ENCODE measurements at regions not wholly inside any gene's neighbourhood (a gene's known extent, or its start where the extent isn't known, plus 50 kb on each side); places are given as distances from the start of the nearest gene placed in this dataset.

DNA sequence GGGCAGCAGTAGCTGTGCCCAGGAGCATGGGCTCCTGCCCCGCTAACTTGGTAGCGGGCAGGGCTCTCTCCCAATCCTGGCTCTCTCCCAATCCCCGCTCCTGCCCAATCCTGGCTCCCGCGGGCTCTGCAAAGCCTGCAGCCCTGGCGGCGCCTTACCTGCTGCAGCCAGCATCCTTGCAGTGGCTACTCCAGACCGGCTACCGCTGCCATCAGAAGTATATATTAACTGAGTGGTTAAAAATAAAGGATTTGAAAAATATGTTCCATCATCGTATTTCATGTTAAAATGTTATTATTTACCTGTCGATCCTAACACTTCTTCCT, 698.2 kb downstream of the SLITRK1 start:
- CTCF ChIA-PET: no interaction called here
- 67% methylated on average over 8 of the region's 11 CpGs for WGBS (ENCODE audit: missing lambda C conversion rate)
- H3K27ac ChIP-seq: no peak overlapping the region
- no peaks in the 10 kb centered on the region for H3K9me3 ChIP-seq
- no peaks in the 10 kb centered on the region for H3K4me1 ChIP-seq
- DNase-seq (ENCODE audit: low read depth in 1 of 2, low spot score in 1 of 2) (no peak), ATAC-seq (no peak), FAIRE-seq (no peak)
- no peak overlapping the region for H3K4me2 ChIP-seq
- POLR2A ChIA-PET: no interaction called here
- H3K4me3 ChIP-seq: no peak overlapping the region
- TF ChIP-seq FOXS1 (CRISPR knock-in tag; IDR thresholded peaks at IDR 0.05) (no peak), SMC3 (IDR thresholded peaks at IDR 0.05) (no peak), CHD4 (IDR thresholded peaks at IDR 0.05; ENCODE audit: borderline replicate concordance) (no peak), ZSCAN20 (CRISPR knock-in tag; IDR thresholded peaks at IDR 0.05) (no peak), MAZ (IDR thresholded peaks at IDR 0.05; ENCODE audit: borderline replicate concordance, low read depth, low read length) (no peak), EHF (CRISPR knock-in tag; IDR thresholded peaks at IDR 0.05) (no peak), JUNB (IDR thresholded peaks at IDR 0.05) (no peak), HOXB5 (CRISPR knock-in tag; IDR thresholded peaks at IDR 0.05) (no peak), HOXA7 (CRISPR knock-in tag; IDR thresholded peaks at IDR 0.05) (no peak), CHD2 (IDR thresholded peaks at IDR 0.05; ENCODE audit: low read length, partially characterized antibody) (no peak)
- TF ChIP-seq, protein P1, sequence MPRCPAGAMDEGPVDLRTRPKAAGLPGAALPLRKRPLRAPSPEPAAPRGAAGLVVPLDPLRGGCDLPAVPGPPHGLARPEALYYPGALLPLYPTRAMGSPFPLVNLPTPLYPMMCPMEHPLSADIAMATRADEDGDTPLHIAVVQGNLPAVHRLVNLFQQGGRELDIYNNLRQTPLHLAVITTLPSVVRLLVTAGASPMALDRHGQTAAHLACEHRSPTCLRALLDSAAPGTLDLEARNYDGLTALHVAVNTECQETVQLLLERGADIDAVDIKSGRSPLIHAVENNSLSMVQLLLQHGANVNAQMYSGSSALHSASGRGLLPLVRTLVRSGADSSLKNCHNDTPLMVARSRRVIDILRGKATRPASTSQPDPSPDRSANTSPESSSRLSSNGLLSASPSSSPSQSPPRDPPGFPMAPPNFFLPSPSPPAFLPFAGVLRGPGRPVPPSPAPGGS (IDR thresholded peaks at IDR 0.05): no peak
- TF ChIP-seq, protein P2, sequence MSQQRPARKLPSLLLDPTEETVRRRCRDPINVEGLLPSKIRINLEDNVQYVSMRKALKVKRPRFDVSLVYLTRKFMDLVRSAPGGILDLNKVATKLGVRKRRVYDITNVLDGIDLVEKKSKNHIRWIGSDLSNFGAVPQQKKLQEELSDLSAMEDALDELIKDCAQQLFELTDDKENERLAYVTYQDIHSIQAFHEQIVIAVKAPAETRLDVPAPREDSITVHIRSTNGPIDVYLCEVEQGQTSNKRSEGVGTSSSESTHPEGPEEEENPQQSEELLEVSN (IDR thresholded peaks at IDR 0.05; ENCODE audit: borderline replicate concordance, low read depth): no peak

DNA sequence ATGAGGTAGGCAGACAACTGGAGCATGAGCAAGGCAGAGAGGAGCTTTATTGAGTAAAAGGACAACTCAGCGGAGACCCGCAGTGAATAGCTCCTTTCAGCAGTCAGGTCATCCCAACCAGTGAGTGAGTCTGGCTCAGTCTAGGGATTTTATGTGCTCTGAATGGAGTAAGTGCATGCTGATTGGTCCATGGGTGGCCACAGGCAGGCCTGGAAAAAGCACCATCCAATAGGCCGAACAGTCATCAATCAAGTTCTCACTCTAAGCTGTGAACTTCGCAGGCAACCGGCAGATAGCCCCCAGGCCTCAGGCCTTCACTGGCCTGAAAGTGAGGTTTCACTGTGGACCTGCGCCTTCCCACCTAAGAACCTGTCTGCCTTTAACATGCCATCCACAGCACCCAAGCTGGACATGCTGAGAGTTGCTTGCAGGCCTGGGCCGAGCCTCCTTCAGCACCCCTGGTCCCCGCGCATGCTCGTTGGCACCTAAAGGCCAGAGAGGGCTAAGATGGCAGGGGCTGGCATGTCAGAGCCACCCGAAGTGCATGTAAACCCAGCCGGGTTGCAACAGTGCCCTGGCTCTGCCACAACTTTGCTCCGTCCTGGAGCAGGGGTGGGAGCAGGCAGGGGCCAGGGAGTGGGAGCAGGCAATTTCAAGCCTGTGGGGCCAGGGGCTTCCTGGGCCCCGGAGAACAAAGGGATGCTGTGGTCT, 698.7 kb downstream of the SLITRK1 start:
- CTCF ChIA-PET: no interaction called here
- DNase-seq (ENCODE audit: low read depth in 1 of 2, low spot score in 1 of 2): no peak
- H3K4me2 ChIP-seq: no peak overlapping the region
- H3K9me3 ChIP-seq: no peaks in the 10 kb centered on the region
- TF ChIP-seq MAZ (IDR thresholded peaks at IDR 0.05; ENCODE audit: borderline replicate concordance, low read depth, low read length): no peak
- TF ChIP-seq HEYL (CRISPR knock-in tag; IDR thresholded peaks at IDR 0.05): no peak
- TF ChIP-seq, protein P2 (IDR thresholded peaks at IDR 0.05; ENCODE audit: borderline replicate concordance, low read depth): no peak
- no peak for TF ChIP-seq POLR2A (IDR thresholded peaks at IDR 0.05; ENCODE audit: low read length)
- TF ChIP-seq MYC (IDR thresholded peaks at IDR 0.05; ENCODE audit: borderline replicate concordance, low read length): no peak
- TF ChIP-seq CEBPB (IDR thresholded peaks at IDR 0.05): no peak
- no peak for TF ChIP-seq NR3C1 (IDR thresholded peaks at IDR 0.05)
- no peak for FAIRE-seq
- POLR2A ChIA-PET: no interaction called here
- no peak overlapping the region for H3K4me3 ChIP-seq
- no peaks in the 10 kb centered on the region for H3K4me1 ChIP-seq
- H3K27ac ChIP-seq: no peak overlapping the region
- WGBS (ENCODE audit: missing lambda C conversion rate): 77% methylated on average over 3 of the region's 14 CpGs
- no peak for ATAC-seq

DNA sequence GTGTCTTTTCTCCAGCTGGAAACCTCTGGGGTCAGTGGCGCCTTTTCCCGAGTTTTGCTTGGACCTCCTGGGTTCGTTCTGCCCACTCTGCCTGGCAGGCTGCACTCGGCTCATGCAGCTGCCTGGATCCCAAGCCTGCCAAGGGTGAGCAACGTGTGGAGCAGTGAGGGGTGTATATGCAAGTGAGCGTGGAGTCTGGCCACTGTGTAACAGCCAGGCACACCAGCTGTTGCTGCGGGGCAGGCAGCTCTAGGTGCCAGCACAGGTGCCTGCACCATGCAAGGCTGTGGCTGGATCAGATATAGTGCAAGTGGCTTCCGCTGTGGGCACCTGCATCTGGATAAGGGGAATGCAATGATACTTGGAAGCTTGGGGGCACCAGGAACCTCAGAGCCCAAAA, 699.4 kb downstream of the SLITRK1 start:
- WGBS (ENCODE audit: missing lambda C conversion rate): 27% methylated on average over 8 of the region's 8 CpGs
- POLR2A ChIA-PET: no interaction called here
- Histone ChIP-seq H3K4me2 (no peak overlapping the region), H3K4me1 (no peaks in the 10 kb centered on the region), H3K4me3 (no peak overlapping the region), H3K27ac (no peak overlapping the region), H3K9me3 (no peaks in the 10 kb centered on the region)
- CTCF ChIA-PET: no interaction called here
- FAIRE-seq (no peak), ATAC-seq (no peak), DNase-seq (ENCODE audit: low read depth in 1 of 2, low spot score in 1 of 2) (no peak)
- TF ChIP-seq CEBPB (IDR thresholded peaks at IDR 0.05) (no peak), FOXS1 (CRISPR knock-in tag; IDR thresholded peaks at IDR 0.05) (no peak), MAFK (IDR thresholded peaks at IDR 0.05; ENCODE audit: partially characterized antibody) (no peak), POLR2AphosphoS2 (conservative IDR thresholded peaks at IDR 0.05; ENCODE audit: low read length) (no peak), NFE2L2 (conservative IDR thresholded peaks at IDR 0.05; ENCODE audit: low read length) (no peak), SMC3 (IDR thresholded peaks at IDR 0.05) (no peak), FOSL2 (IDR thresholded peaks at IDR 0.05) (no peak), FOSL2 (CRISPR knock-in tag; IDR thresholded peaks at IDR 0.05) (no peak), KDM1A (IDR thresholded peaks at IDR 0.05; ENCODE audit: low read depth) (no peak), HEYL (CRISPR knock-in tag; IDR thresholded peaks at IDR 0.05) (no peak), RCOR1 (IDR thresholded peaks at IDR 0.05; ENCODE audit: low read depth, low read length) (no peak), EHF (CRISPR knock-in tag; IDR thresholded peaks at IDR 0.05) (no peak)
- TF ChIP-seq, protein P1 (IDR thresholded peaks at IDR 0.05): no peak

Measured in A549 (cell line).